Lung microvascular endothelial cell (primary cell): ENCODE measurements at regions not wholly inside any gene's neighbourhood (a gene's known extent, or its start where the extent isn't known, plus 50 kb on each side); places are given as distances from the start of the nearest gene placed in this dataset.

ENCODE experiments used
- DNase-seq, 2 donors: peaks; one replicate each; pipeline versions ENCODE4 v3.0.0 to v3.0.0-alpha.2; 2010; ENCODE audit warnings: low read depth in 2 of 2

- no peak for DNase-seq
Measured at GRCh38 chr2:2849464-2850217, 518.6 kb upstream of the MYT1L start.

- no peak for DNase-seq
Measured at GRCh38 chr2:2848621-2849333, 517.7 kb upstream of the MYT1L start.

- DNase-seq: no peak
Measured at GRCh38 chr2:2848198-2848597, 517.1 kb upstream of the MYT1L start.

- DNase-seq: no peak
Measured at GRCh38 chr2:2847209-2847676, 516.2 kb upstream of the MYT1L start.

- no peak for DNase-seq
Measured at GRCh38 chr2:2846332-2847208, 515.5 kb upstream of the MYT1L start.

GRCh38 chr2:2845806-2846315 lies 514.8 kb upstream of the MYT1L start:
- DNase-seq: no peak

GRCh38 chr2:2845267-2845666 lies 514.2 kb upstream of the MYT1L start:
- DNase-seq: no peak

- peak in 1 of 2 donors; percentile 6 for DNase-seq
Measured at GRCh38 chr2:2843969-2844548, 513.0 kb upstream of the MYT1L start.

- no peak for DNase-seq
Measured at GRCh38 chr2:2842466-2842865, 511.4 kb upstream of the MYT1L start.

GRCh38 chr2:2840681-2841300 lies 509.7 kb upstream of the MYT1L start:
- DNase-seq: no peak

- DNase-seq: no peak
Measured at GRCh38 chr2:2839782-2840531, 508.9 kb upstream of the MYT1L start.

GRCh38 chr2:2839393-2839781 lies 508.3 kb upstream of the MYT1L start:
- no peak for DNase-seq

- no peak for DNase-seq
Measured at GRCh38 chr2:2838548-2838845, 507.4 kb upstream of the MYT1L start.

- DNase-seq: no peak
Measured at GRCh38 chr2:2837746-2838547, 506.9 kb upstream of the MYT1L start.

GRCh38 chr2:2836343-2837070 lies 505.4 kb upstream of the MYT1L start:
- no peak for DNase-seq

- DNase-seq: no peak
Measured at GRCh38 chr2:2834516-2835254, 503.6 kb upstream of the MYT1L start.

- no peak for DNase-seq
Measured at GRCh38 chr2:2834105-2834504, 503.0 kb upstream of the MYT1L start.

- no peak for DNase-seq
Measured at GRCh38 chr2:2832657-2833056, 501.6 kb upstream of the MYT1L start.
